HEK293 (cell line): ENCODE measurements at regions not wholly inside any gene's neighbourhood (a gene's known extent, or its start where the extent isn't known, plus 50 kb on each side); places are given as distances from the start of the nearest gene placed in this dataset.

Source experiments
- CTCF ChIA-PET: fragments of 350-600 bp; formaldehyde crosslinking; extraction: SDS; loops from one replicate; lab custom pipeline; 2021; ENCODE audit warnings: antibody characterized with exemption; lab: Yijun Ruan, JAX
- POLR2A ChIA-PET: fragments of 300-600 bp; formaldehyde crosslinking; extraction: SDS; loops from one replicate; lab custom pipeline; 2020; ENCODE audit warnings: antibody characterized with exemption, inconsistent platforms; lab: Yijun Ruan, JAX
- H3K27ac ChIP-seq: fragments of 200-500 bp; sonication (Bioruptor generic); 2 replicates; pipeline ENCODE4 v1.5.1; 2014; ENCODE audit warnings: low read depth, low read length, control low read depth, inconsistent platforms; ENCODE audit errors: extremely low read depth
- H3K36me3 ChIP-seq, 2 experiments: fragments of 200-500 bp in 1 of 2; sonication (Bioruptor generic) in 1 of 2; 1 replicate in 1 of 2; 2 replicates in 1 of 2; pipeline ENCODE4 v1.5.1; 2014 to 2017; ENCODE audit warnings: inconsistent platforms in 2 of 2, low read length in 2 of 2; ENCODE audit not compliant: control insufficient read depth in 2 of 2, insufficient read depth in 1 of 2
- H3K4me1 ChIP-seq: fragments of 200-500 bp; sonication (Bioruptor generic); 2 replicates; pipeline ENCODE4 v1.5.1; 2014; ENCODE audit warnings: mild to moderate bottlenecking, low read length, inconsistent platforms; ENCODE audit not compliant: control insufficient read depth, insufficient read depth
- H3K4me3 ChIP-seq: 2 replicates; pipeline ENCODE4 v1.5.1; 2011; ENCODE audit warnings: low read depth, mild to moderate bottlenecking, control low read depth, low read length, moderate library complexity
- H3K9me3 ChIP-seq: fragments of 200-500 bp; sonication (Bioruptor generic); 2 replicates; pipeline ENCODE4 v1.5.1; 2014; ENCODE audit warnings: low read depth, low read length, inconsistent platforms; ENCODE audit not compliant: control insufficient read depth, insufficient read depth
- FEZF1 ChIP-seq: fragments of 450-650 bp; formaldehyde crosslinking; IDR thresholded peaks from 2 replicates; pipeline ENCODE4 v1.5.1; 2016; ENCODE audit warnings: missing biosample characterization, missing genetic modification characterization
- GLI4 ChIP-seq: fragments of 450-650 bp; formaldehyde crosslinking; IDR thresholded peaks from 2 replicates; pipeline ENCODE4 v1.5.1; 2016; ENCODE audit warnings: missing biosample characterization, missing genetic modification characterization
- MEIS1 ChIP-seq: sonication (generic); formaldehyde crosslinking; IDR thresholded peaks from 2 replicates; pipeline ENCODE4 v1.8.1; 2022; ENCODE audit warnings: missing genetic modification reagents, mild to moderate bottlenecking, borderline replicate concordance
- OSR2 ChIP-seq: fragments of 450-650 bp; formaldehyde crosslinking; IDR thresholded peaks from 2 replicates; pipeline ENCODE4 v1.5.1; 2016; ENCODE audit warnings: missing biosample characterization, missing genetic modification characterization
- YY2 ChIP-seq: fragments of 450-650 bp; formaldehyde crosslinking; IDR thresholded peaks from 2 replicates; pipeline ENCODE4 v1.5.1; 2016; ENCODE audit warnings: missing biosample characterization, missing genetic modification characterization
- ZBTB20 ChIP-seq: fragments of 450-650 bp; formaldehyde crosslinking; IDR thresholded peaks from 2 replicates; pipeline ENCODE4 v1.5.1; 2016; ENCODE audit warnings: missing biosample characterization, missing genetic modification characterization
- ZBTB21 ChIP-seq: fragments of 450-650 bp; formaldehyde crosslinking; IDR thresholded peaks from 2 replicates; pipeline ENCODE4 v1.5.1; 2017; ENCODE audit warnings: missing biosample characterization, missing genetic modification characterization
- ZFP41 ChIP-seq: fragments of 450-650 bp; formaldehyde crosslinking; IDR thresholded peaks from 2 replicates; pipeline ENCODE4 v1.5.1; 2016; ENCODE audit warnings: missing biosample characterization, missing genetic modification characterization, borderline replicate concordance
- ZNF292 ChIP-seq: fragments of 450-650 bp; formaldehyde crosslinking; IDR thresholded peaks from 2 replicates; pipeline ENCODE4 v1.5.1; 2016; ENCODE audit warnings: low read depth, missing biosample characterization, missing genetic modification characterization, borderline replicate concordance
- ZNF302 ChIP-seq: fragments of 450-650 bp; formaldehyde crosslinking; IDR thresholded peaks from 2 replicates; pipeline ENCODE4 v1.5.1; 2016; ENCODE audit warnings: missing biosample characterization, missing genetic modification characterization, low read depth
- ZNF416 ChIP-seq: fragments of 450-650 bp; formaldehyde crosslinking; IDR thresholded peaks from 2 replicates; pipeline ENCODE4 v1.5.1; 2016; ENCODE audit warnings: missing biosample characterization, missing genetic modification characterization
- ZNF510 ChIP-seq: fragments of 450-650 bp; formaldehyde crosslinking; IDR thresholded peaks from 2 replicates; pipeline ENCODE4 v1.5.1; 2018; ENCODE audit warnings: mild to moderate bottlenecking, missing genetic modification characterization, missing biosample characterization; ENCODE audit not compliant: insufficient replicate concordance
- ZNF529 ChIP-seq: fragments of 450-650 bp; formaldehyde crosslinking; IDR thresholded peaks from 2 replicates; pipeline ENCODE4 v1.5.1; 2017; ENCODE audit warnings: missing genetic modification characterization, missing biosample characterization; ENCODE audit not compliant: insufficient replicate concordance
- ZNF571 ChIP-seq: fragments of 450-650 bp; formaldehyde crosslinking; IDR thresholded peaks from 2 replicates; pipeline ENCODE4 v1.5.0; 2017; ENCODE audit warnings: missing biosample characterization, missing genetic modification characterization
- ZNF600 ChIP-seq: fragments of 450-650 bp; formaldehyde crosslinking; IDR thresholded peaks from 2 replicates; pipeline ENCODE4 v1.5.1; 2016; ENCODE audit warnings: missing biosample characterization, missing genetic modification characterization
- ZNF623 ChIP-seq: fragments of 450-650 bp; formaldehyde crosslinking; IDR thresholded peaks from 2 replicates; pipeline ENCODE4 v1.5.1; 2016; ENCODE audit warnings: missing biosample characterization, missing genetic modification characterization
- ZNF830 ChIP-seq: fragments of 450-650 bp; IDR thresholded peaks from 2 replicates; pipeline ENCODE4 v1.5.0; 2018; ENCODE audit warnings: missing biosample characterization, missing genetic modification characterization, low read depth, mild to moderate bottlenecking, moderate library complexity
- ZSCAN16 ChIP-seq: fragments of 450-650 bp; formaldehyde crosslinking; IDR thresholded peaks from 2 replicates; pipeline ENCODE4 v1.5.1; 2016; ENCODE audit warnings: missing biosample characterization, missing genetic modification characterization
- ZXDB ChIP-seq: fragments of 450-650 bp; formaldehyde crosslinking; IDR thresholded peaks from 2 replicates; pipeline ENCODE4 v1.5.1; 2016; ENCODE audit warnings: missing biosample characterization, missing genetic modification characterization
- TF ChIP-seq, protein P1 (sequence below): fragments of 450-650 bp; formaldehyde crosslinking; conservative IDR thresholded peaks from 2 replicates; pipeline ENCODE4 v1.5.1; 2016; ENCODE audit warnings: low read depth, missing biosample characterization, missing genetic modification characterization
- TF ChIP-seq, protein P2 (sequence below): fragments of 450-650 bp; formaldehyde crosslinking; IDR thresholded peaks from 2 replicates; pipeline ENCODE4 v1.5.1; 2017; ENCODE audit warnings: missing biosample characterization, missing genetic modification characterization
- TF ChIP-seq, protein P3 (sequence below): fragments of 450-650 bp; formaldehyde crosslinking; IDR thresholded peaks from 2 replicates; pipeline ENCODE4 v1.5.1; 2016; ENCODE audit warnings: missing biosample characterization, missing genetic modification characterization
- TF ChIP-seq, protein P4 (sequence below): fragments of 450-650 bp; formaldehyde crosslinking; IDR thresholded peaks from 2 replicates; pipeline ENCODE4 v1.5.1; 2017; ENCODE audit warnings: missing biosample characterization, missing genetic modification characterization
- TF ChIP-seq, protein P5 (sequence below): fragments of 450-650 bp; formaldehyde crosslinking; IDR thresholded peaks from 2 replicates; pipeline ENCODE4 v1.5.1; 2016; ENCODE audit warnings: missing biosample characterization, missing genetic modification characterization

DNA sequence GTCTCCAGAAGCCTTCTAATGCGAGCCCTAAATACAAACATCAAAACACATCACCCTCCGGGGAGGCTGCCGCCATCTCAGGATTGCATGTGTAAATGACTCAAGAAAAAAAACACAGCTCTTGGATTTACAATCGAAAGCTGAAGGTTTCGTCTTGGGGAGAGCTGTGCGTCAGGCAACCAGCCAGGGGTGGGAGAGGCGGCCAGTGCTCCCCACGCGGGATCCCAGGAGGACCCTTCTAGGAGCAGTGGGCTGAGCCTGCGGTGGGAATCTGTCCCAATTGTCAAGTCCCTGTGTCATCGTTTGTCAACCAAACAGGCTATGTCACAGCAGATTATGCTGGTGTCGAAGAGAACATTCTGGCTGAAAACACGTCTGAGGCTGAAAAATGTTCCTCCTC is 209.7 kb downstream of the ABCC12 start:
- TF ChIP-seq YY2 (tag by site-specific recombination) (no peak), ZNF416 (no peak), ZNF830 (tag by site-specific recombination) (no peak), ZNF600 (tag by site-specific recombination) (no peak), ZNF302 (tag by site-specific recombination) (no peak), ZXDB (tag by site-specific recombination) (no peak), ZNF529 (tag by site-specific recombination) (no peak), ZNF623 (tag by site-specific recombination) (no peak), ZNF510 (no peak), ZBTB21 (tag by site-specific recombination) (no peak), ZFP41 (tag by site-specific recombination) (no peak), ZNF292 (tag by site-specific recombination) (no peak), MEIS1 (CRISPR knock-in tag) (no peak), FEZF1 (tag by site-specific recombination) (no peak), ZBTB20 (no peak)
- TF ChIP-seq, protein P1, sequence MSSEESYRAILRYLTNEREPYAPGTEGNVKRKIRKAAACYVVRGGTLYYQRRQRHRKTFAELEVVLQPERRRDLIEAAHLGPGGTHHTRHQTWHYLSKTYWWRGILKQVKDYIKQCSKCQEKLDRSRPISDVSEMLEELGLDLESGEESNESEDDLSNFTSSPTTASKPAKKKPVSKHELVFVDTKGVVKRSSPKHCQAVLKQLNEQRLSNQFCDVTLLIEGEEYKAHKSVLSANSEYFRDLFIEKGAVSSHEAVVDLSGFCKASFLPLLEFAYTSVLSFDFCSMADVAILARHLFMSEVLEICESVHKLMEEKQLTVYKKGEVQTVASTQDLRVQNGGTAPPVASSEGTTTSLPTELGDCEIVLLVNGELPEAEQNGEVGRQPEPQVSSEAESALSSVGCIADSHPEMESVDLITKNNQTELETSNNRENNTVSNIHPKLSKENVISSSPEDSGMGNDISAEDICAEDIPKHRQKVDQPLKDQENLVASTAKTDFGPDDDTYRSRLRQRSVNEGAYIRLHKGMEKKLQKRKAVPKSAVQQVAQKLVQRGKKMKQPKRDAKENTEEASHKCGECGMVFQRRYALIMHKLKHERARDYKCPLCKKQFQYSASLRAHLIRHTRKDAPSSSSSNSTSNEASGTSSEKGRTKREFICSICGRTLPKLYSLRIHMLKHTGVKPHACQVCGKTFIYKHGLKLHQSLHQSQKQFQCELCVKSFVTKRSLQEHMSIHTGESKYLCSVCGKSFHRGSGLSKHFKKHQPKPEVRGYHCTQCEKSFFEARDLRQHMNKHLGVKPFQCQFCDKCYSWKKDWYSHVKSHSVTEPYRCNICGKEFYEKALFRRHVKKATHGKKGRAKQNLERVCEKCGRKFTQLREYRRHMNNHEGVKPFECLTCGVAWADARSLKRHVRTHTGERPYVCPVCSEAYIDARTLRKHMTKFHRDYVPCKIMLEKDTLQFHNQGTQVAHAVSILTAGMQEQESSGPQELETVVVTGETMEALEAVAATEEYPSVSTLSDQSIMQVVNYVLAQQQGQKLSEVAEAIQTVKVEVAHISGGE: no peak
- TF ChIP-seq, protein P2, sequence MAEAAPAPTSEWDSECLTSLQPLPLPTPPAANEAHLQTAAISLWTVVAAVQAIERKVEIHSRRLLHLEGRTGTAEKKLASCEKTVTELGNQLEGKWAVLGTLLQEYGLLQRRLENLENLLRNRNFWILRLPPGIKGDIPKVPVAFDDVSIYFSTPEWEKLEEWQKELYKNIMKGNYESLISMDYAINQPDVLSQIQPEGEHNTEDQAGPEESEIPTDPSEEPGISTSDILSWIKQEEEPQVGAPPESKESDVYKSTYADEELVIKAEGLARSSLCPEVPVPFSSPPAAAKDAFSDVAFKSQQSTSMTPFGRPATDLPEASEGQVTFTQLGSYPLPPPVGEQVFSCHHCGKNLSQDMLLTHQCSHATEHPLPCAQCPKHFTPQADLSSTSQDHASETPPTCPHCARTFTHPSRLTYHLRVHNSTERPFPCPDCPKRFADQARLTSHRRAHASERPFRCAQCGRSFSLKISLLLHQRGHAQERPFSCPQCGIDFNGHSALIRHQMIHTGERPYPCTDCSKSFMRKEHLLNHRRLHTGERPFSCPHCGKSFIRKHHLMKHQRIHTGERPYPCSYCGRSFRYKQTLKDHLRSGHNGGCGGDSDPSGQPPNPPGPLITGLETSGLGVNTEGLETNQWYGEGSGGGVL (tag by site-specific recombination): no peak
- TF ChIP-seq, protein P3, sequence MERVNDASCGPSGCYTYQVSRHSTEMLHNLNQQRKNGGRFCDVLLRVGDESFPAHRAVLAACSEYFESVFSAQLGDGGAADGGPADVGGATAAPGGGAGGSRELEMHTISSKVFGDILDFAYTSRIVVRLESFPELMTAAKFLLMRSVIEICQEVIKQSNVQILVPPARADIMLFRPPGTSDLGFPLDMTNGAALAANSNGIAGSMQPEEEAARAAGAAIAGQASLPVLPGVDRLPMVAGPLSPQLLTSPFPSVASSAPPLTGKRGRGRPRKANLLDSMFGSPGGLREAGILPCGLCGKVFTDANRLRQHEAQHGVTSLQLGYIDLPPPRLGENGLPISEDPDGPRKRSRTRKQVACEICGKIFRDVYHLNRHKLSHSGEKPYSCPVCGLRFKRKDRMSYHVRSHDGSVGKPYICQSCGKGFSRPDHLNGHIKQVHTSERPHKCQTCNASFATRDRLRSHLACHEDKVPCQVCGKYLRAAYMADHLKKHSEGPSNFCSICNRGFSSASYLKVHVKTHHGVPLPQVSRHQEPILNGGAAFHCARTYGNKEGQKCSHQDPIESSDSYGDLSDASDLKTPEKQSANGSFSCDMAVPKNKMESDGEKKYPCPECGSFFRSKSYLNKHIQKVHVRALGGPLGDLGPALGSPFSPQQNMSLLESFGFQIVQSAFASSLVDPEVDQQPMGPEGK: no peak
- Histone ChIP-seq H3K9me3 (no peaks in the 10 kb centered on the region), H3K36me3 (no peaks in the 10 kb centered on the region), H3K4me1 (no peaks in the 10 kb centered on the region), H3K4me3 (no peak overlapping the region), H3K27ac (no peak overlapping the region)
- ChIA-PET POLR2A (no interaction called here), CTCF (interaction anchor here (1.1 kb wide), 1 partner anchor 684 kb away, joined by 3 read pairs; no protein-coding TSS in a partner anchor)

DNA sequence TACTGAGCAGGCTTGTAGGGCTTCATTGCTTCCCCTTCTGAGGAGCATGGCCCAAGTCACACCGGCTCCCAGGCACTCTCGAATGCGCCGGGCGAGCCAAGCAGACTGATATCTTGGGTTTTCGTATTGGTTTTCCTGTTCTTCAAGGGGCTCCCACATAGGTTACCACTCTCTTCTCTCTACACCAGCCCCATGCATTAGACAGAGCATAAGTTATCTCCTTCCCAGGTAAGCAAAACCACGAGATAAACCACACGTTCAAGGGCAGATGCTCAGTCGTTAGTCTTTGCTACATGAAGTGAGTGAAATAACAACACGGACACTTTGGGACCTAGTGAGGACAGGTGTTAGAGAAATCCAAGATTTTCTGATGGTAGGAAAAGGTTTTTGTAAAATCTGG is 211.2 kb downstream of the ABCC12 start:
- POLR2A ChIA-PET: interaction anchor here (0.6 kb wide), 1 partner anchor 337 kb away, joined by 4 read pairs; no protein-coding TSS in a partner anchor

More for the DNA sequence above, 211.2 kb downstream of the ABCC12 start:
- Histone ChIP-seq H3K9me3 (no peaks in the 10 kb centered on the region), H3K4me3 (no peak overlapping the region), H3K27ac (no peak overlapping the region), H3K4me1 (no peaks in the 10 kb centered on the region), H3K36me3 (no peaks in the 10 kb centered on the region)
- CTCF ChIA-PET: no interaction called here
- TF ChIP-seq, protein P1: no peak
- TF ChIP-seq ZNF571: no peak
- TF ChIP-seq OSR2 (tag by site-specific recombination): no peak
- no peak for TF ChIP-seq GLI4
- TF ChIP-seq ZSCAN16 (tag by site-specific recombination): no peak
- TF ChIP-seq, protein P4, sequence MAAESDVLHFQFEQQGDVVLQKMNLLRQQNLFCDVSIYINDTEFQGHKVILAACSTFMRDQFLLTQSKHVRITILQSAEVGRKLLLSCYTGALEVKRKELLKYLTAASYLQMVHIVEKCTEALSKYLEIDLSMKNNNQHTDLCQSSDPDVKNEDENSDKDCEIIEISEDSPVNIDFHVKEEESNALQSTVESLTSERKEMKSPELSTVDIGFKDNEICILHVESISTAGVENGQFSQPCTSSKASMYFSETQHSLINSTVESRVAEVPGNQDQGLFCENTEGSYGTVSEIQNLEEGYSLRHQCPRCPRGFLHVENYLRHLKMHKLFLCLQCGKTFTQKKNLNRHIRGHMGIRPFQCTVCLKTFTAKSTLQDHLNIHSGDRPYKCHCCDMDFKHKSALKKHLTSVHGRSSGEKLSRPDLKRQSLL (tag by site-specific recombination): no peak
- TF ChIP-seq, protein P5, sequence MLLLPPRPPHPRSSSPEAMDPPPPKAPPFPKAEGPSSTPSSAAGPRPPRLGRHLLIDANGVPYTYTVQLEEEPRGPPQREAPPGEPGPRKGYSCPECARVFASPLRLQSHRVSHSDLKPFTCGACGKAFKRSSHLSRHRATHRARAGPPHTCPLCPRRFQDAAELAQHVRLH (tag by site-specific recombination): no peak
